ENCODE measurements at regions not wholly inside any gene's neighbourhood (a gene's known extent, or its start where the extent isn't known, plus 50 kb on each side); places are given as distances from the start of the nearest gene placed in this dataset.

GRCh38 chr12:27388650-27389049, 56.0 kb downstream of the BMAL2 start:
- TF ChIP-seq TARDBP (IDR thresholded peaks at IDR 0.05) (no peak), LEF1 (IDR thresholded peaks at IDR 0.05; ENCODE audit: borderline replicate concordance) (no peak), ZNF384 (IDR thresholded peaks at IDR 0.05) (no peak), CTBP1 (IDR thresholded peaks at IDR 0.05; ENCODE audit: borderline replicate concordance) (no peak), SUZ12 (IDR thresholded peaks at IDR 0.05) (no peak), L3MBTL2 (conservative IDR thresholded peaks at IDR 0.05) (no peak), NFRKB (IDR thresholded peaks at IDR 0.05) (no peak), FOXK2 (IDR thresholded peaks at IDR 0.05) (no peak), HDGF (IDR thresholded peaks at IDR 0.05; ENCODE audit: borderline replicate concordance) (no peak), ELF4 (IDR thresholded peaks at IDR 0.05) (no peak), FOXM1 (IDR thresholded peaks at IDR 0.05; ENCODE audit: borderline replicate concordance) (no peak), SP1 (IDR thresholded peaks at IDR 0.05) (no peak)
- TF ChIP-seq, protein P1, sequence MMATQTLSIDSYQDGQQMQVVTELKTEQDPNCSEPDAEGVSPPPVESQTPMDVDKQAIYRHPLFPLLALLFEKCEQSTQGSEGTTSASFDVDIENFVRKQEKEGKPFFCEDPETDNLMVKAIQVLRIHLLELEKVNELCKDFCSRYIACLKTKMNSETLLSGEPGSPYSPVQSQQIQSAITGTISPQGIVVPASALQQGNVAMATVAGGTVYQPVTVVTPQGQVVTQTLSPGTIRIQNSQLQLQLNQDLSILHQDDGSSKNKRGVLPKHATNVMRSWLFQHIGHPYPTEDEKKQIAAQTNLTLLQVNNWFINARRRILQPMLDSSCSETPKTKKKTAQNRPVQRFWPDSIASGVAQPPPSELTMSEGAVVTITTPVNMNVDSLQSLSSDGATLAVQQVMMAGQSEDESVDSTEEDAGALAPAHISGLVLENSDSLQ (IDR thresholded peaks at IDR 0.05), result no peak
- no peak for DNase-seq (ENCODE audit: extremely low spot score)
- ChIA-PET CTCF (no interaction called here), POLR2A (no interaction called here)

DNA sequence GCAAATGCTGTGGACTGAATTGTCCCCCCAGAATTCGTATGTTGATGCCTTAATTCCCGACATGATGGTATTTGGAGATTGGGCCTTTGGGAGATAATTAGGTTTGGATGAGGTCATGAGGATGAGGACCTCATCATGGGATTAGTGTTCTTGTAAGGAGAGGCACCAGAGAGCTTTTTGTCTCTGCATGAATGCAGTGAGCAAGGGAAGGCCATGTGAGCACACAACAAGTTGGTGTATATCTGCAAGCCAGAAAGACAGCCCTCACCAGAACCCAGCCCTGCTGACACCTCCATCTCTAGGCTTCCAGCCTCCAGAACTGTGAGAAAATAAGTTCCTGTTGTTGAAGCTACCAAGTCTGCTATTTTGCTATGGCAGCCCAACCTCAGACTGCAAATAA, 51.9 kb upstream of the SMCO2 start:
- ChIA-PET CTCF (interaction anchor here (0.5 kb wide), 1 partner anchor 233 kb away, joined by 3 read pairs; no protein-coding TSS in a partner anchor), POLR2A (no interaction called here)
- no peak for TF ChIP-seq ZNF384 (IDR thresholded peaks at IDR 0.05)
- no peak for TF ChIP-seq BHLHE40 (IDR thresholded peaks at IDR 0.05; ENCODE audit: borderline replicate concordance)
- TF ChIP-seq ARNT (IDR thresholded peaks at IDR 0.05), result no peak
- no peak for TF ChIP-seq SP1 (IDR thresholded peaks at IDR 0.05)
- TF ChIP-seq FOXM1 (IDR thresholded peaks at IDR 0.05; ENCODE audit: borderline replicate concordance), result no peak
- TF ChIP-seq CTBP1 (IDR thresholded peaks at IDR 0.05; ENCODE audit: borderline replicate concordance), result no peak
- no peak for TF ChIP-seq SUZ12 (IDR thresholded peaks at IDR 0.05)
- TF ChIP-seq, protein P1 (IDR thresholded peaks at IDR 0.05), result no peak
- TF ChIP-seq FOXA1 (IDR thresholded peaks at IDR 0.05), result no peak
- no peak for TF ChIP-seq LEF1 (IDR thresholded peaks at IDR 0.05; ENCODE audit: borderline replicate concordance)
- no peak for TF ChIP-seq ELF4 (IDR thresholded peaks at IDR 0.05)
- no peak for TF ChIP-seq FOXK2 (IDR thresholded peaks at IDR 0.05)
- TF ChIP-seq HDGF (IDR thresholded peaks at IDR 0.05; ENCODE audit: borderline replicate concordance), result no peak
- no peak for DNase-seq (ENCODE audit: extremely low spot score)

DNA sequence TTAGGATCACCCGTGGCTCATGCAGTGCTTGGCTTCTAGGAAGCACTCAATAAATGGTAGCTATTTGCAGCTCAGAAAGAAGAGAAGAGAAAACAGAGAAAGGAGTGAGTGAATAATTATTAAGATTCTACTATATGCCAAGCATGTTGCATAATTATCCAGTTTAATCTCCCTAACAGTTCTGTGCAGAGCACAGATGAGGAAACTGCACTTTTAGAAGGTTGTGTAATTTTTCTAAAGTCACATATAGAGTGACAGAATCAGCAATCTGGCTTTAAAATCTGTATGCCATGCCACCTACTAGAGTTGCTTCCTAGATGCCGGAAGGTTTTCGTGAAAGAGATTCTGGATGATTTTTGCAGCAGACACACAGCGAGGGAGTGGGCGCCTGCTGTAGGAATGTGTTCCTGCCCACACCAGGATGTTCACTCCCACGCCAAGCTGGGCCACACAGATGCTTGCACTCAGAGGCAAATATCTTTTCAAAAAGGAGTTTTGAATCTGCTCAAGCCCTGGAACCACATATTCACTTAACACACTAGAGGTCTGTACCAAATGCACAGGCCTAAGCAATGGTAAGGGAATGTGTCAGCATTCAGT, 50.2 kb upstream of the SMCO2 start:
- CTCF ChIA-PET, result no interaction called here
- POLR2A ChIA-PET, result no interaction called here
- no peak for DNase-seq (ENCODE audit: extremely low spot score)
- TF ChIP-seq ARNT (IDR thresholded peaks at IDR 0.05) (no peak), ZNF384 (IDR thresholded peaks at IDR 0.05) (no peak), FOXM1 (IDR thresholded peaks at IDR 0.05; ENCODE audit: borderline replicate concordance) (no peak), SUZ12 (IDR thresholded peaks at IDR 0.05) (no peak), LEF1 (IDR thresholded peaks at IDR 0.05; ENCODE audit: borderline replicate concordance) (no peak), FOXK2 (IDR thresholded peaks at IDR 0.05) (no peak), TARDBP (IDR thresholded peaks at IDR 0.05) (no peak), CTBP1 (IDR thresholded peaks at IDR 0.05; ENCODE audit: borderline replicate concordance) (no peak), BHLHE40 (IDR thresholded peaks at IDR 0.05; ENCODE audit: borderline replicate concordance) (no peak), HDGF (IDR thresholded peaks at IDR 0.05; ENCODE audit: borderline replicate concordance) (no peak), L3MBTL2 (conservative IDR thresholded peaks at IDR 0.05) (no peak), SP1 (IDR thresholded peaks at IDR 0.05) (no peak), ELF4 (IDR thresholded peaks at IDR 0.05) (no peak)
- TF ChIP-seq, protein P1 (IDR thresholded peaks at IDR 0.05), result no peak
